HG02938 (cell line): ENCODE measurements at regions not wholly inside any gene's neighbourhood (a gene's known extent, or its start where the extent isn't known, plus 50 kb on each side); places are given as distances from the start of the nearest gene placed in this dataset.
A peak's percentile ranks its signal among the peaks of the same experiment; 100 is the strongest.
"Not testable (repeated sequence)": the region's sequence is repeated elsewhere in the genome, so short reads cannot be mapped to it uniquely, and the experiment has no call there.

Source experiments
- ATAC-seq: cut with Tn5 transposase; IDR thresholded peaks from one replicate; pipeline ENCODE4 v1.9.1; 2021; ENCODE audit warnings: mild to moderate bottlenecking, moderate library complexity; ENCODE audit not compliant: unreplicated experiment

DNA sequence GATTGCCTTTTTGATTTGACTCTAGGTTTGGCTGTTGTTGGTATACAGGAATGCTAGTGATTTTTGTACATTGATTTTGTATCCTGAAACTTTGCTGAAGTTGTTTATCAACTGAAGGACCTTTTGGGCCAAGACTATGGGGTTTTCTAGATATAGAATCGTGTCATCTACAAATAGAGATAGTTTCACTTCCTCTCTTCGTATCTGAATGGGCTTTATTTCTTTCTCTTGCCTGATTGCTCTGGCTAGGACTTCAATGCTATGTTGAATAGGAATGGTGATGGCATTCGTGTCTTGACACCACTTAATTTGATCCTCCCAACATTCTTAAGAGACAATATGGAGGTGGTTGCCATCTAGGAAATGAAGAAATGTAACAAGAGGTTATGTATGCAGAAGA is 388.1 kb upstream of the API5 start:
- no peak for ATAC-seq

DNA sequence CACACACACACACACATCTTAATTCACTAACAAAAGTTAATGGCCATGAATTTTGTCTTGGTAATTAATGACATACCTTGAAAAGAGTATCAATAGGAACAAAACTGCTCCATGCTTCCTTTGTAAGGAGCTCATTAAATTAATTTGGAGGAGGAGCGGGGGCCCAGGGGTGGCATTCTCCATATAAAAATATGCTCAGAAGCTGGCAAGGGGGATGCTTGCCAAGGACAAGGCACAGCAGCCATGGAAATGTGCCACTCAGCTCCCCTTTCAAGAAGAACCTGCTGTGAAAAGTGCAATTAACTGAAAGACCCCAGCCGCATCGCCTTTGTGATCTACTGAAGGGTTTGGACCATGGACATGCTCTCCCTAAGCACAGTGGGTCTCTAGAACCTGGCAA is 385.9 kb upstream of the API5 start:
- ATAC-seq = no peak

GRCh38 chr11:42947405-42947804 is 364.4 kb upstream of the API5 start:
- no peak for ATAC-seq

DNA sequence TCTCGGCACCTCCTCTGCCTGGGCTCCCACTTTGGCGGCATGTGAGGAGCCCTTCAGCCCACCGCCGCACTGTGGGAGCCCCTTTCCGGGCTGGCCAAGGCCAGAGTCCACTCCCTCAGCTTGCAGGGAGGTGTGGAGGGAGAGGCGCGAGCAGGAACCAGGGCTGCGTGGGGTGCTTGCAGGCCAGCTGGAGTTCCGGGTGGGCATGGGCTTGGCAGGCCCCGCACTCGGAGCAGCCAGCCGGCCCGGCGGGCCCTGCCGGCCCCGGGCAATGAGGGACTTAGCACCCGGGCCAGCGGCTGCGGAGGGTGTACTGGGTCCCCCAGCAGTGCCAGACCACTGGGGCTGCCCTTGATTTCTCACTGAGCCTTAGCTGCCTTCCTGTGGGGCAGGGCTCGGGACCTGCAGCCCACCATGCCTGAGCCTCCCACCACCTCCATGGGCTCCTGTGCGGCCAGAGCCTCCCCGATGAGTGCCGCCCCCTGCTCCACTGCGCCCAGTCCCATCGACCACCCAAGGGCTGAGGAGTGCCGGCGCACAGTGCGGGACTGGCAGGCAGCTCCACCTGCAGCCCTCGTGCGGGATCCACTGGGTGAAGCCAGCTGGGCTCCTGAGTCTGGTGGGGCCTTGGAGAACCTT is 361.9 kb upstream of the API5 start:
- ATAC-seq = not testable (repeated sequence)

DNA sequence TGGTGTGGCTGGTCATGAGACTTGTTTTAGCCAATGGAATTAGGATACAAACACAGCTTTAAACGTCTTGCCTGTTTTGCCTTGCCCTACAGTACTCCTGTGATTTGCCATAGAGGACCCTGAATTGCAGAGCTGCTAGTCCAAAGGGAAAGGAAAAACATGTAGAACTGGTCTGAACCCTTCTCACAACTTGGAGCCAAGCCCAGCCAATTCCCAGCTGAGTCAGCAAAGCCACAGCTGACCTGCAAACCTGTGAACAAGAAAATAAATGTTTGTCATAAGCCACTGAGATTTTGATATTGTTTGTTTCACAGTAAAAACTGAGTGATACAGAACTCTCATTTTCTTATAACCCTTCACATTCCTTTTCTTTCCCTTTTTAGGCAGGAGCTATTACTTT is 360.5 kb upstream of the API5 start:
- no peak for ATAC-seq

DNA sequence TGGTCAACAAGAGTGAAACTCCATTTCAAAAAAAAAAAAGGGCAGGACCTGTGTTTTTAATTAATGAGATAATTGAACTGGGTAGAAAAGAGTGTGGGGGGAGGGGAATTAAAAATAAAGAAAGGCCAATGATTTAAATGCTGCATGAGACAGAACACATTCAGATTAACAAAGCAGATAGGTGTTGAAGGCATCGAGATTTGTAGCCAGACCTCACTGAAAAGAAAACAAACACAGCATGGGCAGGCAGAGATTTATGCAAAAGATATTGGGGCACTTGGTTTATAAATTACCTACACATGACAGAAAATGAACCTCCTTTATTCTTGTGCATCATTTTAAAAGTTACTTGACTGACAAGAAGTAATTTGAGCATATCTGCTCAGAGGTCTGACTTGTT is 354.0 kb upstream of the API5 start:
- no peak for ATAC-seq

- ATAC-seq = no peak
Observed at GRCh38 chr11:42958635-42959034, 353.2 kb upstream of the API5 start.

- ATAC-seq = no peak
Observed at GRCh38 chr11:42960521-42961088, 351.2 kb upstream of the API5 start.

GRCh38 chr11:42967653-42968052 is 344.1 kb upstream of the API5 start:
- ATAC-seq = no peak

DNA sequence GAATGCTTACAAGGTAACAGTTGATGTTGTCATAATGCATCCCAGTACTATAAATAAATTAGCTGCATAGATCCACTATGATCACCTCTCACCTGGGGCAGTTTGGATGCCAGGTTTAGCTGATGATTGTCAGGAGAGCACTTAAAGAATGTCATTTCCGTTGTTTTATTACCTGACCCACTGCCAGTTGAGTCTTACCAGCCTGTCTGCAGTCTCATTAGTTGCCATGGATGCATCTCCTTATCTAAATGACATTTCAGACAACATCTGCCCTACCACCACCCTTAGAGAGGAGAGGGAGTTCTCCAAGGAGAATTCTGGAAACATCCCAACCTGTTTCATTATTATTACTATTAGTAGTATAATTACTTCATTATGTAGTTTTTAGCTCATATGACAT is 339.1 kb upstream of the API5 start:
- no peak for ATAC-seq

DNA sequence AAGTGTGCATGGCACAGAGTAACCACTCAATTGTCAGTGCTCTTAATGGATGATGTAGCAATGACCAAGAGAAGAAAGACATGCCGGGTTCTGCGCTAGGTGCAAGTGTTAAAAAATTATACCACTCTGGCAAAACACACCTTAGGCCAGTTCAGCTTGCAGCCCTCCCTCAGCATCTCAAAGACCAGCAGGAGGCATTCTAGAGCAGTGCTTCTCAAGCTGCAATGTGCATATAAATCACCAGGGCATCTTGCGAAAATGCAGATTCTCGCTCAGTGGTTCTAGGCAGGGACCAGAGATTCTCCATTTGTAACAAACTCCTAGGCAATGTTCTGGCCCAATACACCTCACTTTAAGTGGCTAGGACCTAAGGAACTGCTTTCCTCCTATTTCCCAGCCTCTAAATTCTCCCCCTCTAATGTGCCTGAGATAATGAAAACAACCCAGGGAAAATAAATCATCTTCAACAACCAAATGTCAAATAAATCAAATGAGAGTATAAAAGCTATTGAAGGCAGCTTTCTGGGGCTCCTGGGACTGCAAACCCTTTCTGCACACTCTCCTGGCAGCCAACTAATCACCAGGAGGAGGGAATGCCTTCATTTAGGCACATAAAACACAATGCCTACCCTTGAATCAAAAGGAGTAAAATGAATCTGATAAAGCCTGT is 337.2 kb upstream of the API5 start:
- ATAC-seq = no peak

DNA sequence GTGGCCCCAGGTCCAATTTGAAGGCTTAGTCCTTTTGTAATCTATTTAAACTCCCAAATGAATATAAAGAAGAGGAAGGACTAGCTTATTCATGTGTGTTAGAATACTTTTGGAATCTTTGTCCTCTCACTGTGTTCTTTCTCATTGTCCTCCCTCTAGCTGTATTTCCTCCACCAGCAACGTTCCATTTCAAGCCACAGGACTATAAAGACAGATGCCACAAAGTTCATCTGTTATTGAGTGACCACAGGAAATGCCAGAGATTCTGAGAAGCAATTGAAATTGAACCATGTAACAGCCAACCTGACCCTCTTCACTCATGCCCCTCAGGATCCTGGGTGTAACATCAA is 336.6 kb upstream of the API5 start:
- no peak for ATAC-seq

DNA sequence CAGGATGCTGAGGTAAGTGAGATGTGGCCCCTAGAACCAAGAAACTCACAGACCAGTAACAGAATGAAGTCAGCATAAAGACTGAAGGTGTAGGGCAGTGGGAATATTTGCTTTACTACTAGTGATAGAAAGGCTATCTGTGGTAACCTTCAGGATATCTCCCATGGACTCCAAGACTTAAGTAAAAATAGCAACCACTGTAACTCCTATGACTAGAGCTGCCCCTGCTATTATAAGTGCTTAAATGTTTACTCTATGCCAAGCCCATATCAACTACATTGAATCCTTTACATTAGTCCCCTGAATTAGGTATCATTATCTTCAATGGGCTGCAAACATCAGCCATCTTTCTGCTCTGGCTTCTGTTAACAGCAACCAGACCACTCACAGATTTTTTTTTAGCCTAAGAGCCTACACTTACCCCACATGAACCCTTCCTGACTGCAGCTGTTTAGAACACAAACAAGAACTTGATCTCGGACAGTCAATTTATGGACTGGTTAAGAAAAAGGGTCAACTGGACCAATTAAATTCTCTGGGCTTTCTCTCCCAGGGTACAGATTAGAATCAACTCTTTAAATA is 335.1 kb upstream of the API5 start:
- no peak for ATAC-seq

GRCh38 chr11:42992594-42992993 is 319.2 kb upstream of the API5 start:
- no peak for ATAC-seq

GRCh38 chr11:42996421-42997307 is 315.1 kb upstream of the API5 start:
- no peak for ATAC-seq

GRCh38 chr11:43004879-43005278 is 306.9 kb upstream of the API5 start:
- not testable (repeated sequence) for ATAC-seq

DNA sequence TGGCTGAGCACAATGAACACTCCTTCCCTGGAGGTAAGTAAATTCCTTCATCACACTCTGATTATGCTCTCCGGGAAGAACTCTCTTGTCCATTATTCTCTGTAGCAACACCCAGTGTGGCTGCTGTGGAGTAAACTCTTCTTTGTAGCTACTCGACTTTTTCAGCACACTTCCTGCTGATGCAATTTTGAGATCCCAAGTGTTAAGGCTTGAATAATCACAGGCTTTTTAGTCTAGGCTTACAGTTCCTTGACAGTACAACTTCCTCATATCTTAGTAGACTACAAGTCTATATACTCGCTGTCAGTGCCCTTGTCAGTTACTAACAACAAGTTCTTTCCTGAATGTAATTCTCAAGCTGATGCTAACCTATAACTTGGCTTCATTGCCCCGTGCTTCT is 301.8 kb upstream of the API5 start:
- ATAC-seq = no peak

- ATAC-seq = no peak
Observed at GRCh38 chr11:43012606-43013005, 299.2 kb upstream of the API5 start.

DNA sequence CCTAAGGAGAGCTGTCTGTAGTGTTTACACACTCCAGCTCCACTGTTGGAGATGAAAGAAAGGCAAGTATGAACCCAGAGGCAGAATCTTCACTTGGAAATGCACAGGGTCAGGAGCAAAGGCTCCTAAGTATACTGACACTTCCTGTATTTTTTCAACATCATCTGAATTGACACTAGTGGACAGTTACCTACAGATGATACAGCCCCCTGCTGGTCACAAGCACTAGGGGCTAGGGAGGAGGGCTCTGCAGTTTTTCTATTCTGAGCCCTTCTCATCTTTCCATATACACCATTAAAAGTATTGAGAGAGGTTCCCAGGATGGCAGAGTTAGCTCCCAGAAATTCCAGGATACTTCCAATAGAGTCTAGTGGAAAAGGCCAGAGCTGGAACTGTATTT is 290.3 kb upstream of the API5 start:
- peak; percentile 83 for ATAC-seq

- ATAC-seq = no peak
Observed at GRCh38 chr11:43034341-43034740, 277.5 kb upstream of the API5 start.

DNA sequence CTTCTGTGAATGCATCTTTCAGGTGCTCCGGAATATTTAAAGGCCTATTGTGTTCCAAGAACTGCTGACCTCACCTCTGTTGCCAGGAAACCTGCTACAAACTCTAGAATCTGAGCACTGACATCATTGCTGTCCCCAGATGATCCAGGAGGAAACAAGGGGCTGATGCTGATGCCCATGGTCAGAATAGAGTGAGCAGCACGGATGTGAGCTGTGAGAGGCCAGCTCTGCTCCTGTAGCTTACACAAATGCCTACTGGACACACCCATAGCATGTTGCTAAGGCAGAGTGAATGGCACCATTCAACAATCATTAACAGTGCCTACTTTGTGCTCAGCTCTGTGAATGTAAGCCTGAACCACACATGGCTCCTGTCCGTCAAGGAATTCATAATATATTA is 276.7 kb upstream of the API5 start:
- no peak for ATAC-seq
